HG03066 (cell line): ENCODE measurements at regions not wholly inside any gene's neighbourhood (a gene's known extent, or its start where the extent isn't known, plus 50 kb on each side); places are given as distances from the start of the nearest gene placed in this dataset.
"Not testable (repeated sequence)": the region's sequence is repeated elsewhere in the genome, so short reads cannot be mapped to it uniquely, and the experiment has no call there.

Experiments
- ATAC-seq: cut with Tn5 transposase; IDR thresholded peaks from one replicate; pipeline ENCODE4 v1.9.1; 2021; ENCODE audit warnings: low read depth; ENCODE audit not compliant: unreplicated experiment

- ATAC-seq: no peak
Observed at GRCh38 chr15:100733101-100733842, 130.9 kb downstream of the ASB7 start.

DNA sequence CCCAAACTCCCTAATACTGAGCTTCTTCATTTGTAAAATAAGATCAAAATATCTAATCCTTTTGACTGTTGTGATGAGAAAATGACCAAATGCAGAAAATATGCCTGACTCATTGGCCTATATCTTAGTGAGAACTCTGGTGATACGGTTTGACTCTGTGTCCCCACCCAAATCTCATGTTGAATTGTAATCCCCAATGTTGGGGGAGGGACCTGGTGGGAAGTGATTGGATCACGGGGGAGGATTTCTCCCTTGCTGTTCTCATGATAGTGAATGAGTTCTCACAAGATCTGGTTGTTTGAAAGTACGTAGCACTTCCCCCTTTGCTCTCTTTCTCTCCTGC, 131.4 kb downstream of the ASB7 start:
- not testable (repeated sequence) for ATAC-seq

DNA sequence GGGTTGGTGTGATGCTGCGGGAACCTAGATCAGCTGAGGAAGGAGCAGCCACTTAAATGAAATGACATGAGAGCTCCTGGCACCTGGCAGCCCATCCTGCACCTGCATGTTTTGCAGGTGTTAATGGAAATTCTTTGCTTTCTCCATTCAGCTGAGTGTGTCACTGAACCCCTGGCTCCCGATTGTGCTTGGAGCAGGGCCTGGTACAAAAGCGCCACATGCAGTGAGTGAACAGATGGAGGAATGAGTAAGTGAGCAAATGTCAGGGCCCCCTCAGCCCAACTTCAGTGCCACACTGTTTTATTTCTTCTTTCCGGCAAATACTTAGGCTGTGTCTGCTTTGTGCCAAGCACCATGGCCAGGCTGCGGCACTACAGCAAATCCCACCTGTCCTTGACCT, 132.2 kb downstream of the ASB7 start:
- no peak for ATAC-seq

GRCh38 chr15:100735129-100736053, 133.0 kb downstream of the ASB7 start:
- ATAC-seq: no peak

- no peak for ATAC-seq
Observed at GRCh38 chr15:100737214-100737613, 134.8 kb downstream of the ASB7 start.

GRCh38 chr15:100738614-100739013, 136.2 kb downstream of the ASB7 start:
- no peak for ATAC-seq

GRCh38 chr15:100740138-100740537, 137.7 kb downstream of the ASB7 start:
- no peak for ATAC-seq

GRCh38 chr15:100751585-100751984, 128.0 kb upstream of the ALDH1A3 start:
- ATAC-seq: no peak

GRCh38 chr15:100753503-100753902, 126.1 kb upstream of the ALDH1A3 start:
- ATAC-seq: no peak

- ATAC-seq: no peak
Observed at GRCh38 chr15:100757661-100758060, 122.0 kb upstream of the ALDH1A3 start.

GRCh38 chr15:100758555-100758954, 121.1 kb upstream of the ALDH1A3 start:
- no peak for ATAC-seq

- no peak for ATAC-seq
Observed at GRCh38 chr15:100759106-100759505, 120.5 kb upstream of the ALDH1A3 start.

GRCh38 chr15:100759698-100760356, 119.8 kb upstream of the ALDH1A3 start:
- ATAC-seq: no peak

DNA sequence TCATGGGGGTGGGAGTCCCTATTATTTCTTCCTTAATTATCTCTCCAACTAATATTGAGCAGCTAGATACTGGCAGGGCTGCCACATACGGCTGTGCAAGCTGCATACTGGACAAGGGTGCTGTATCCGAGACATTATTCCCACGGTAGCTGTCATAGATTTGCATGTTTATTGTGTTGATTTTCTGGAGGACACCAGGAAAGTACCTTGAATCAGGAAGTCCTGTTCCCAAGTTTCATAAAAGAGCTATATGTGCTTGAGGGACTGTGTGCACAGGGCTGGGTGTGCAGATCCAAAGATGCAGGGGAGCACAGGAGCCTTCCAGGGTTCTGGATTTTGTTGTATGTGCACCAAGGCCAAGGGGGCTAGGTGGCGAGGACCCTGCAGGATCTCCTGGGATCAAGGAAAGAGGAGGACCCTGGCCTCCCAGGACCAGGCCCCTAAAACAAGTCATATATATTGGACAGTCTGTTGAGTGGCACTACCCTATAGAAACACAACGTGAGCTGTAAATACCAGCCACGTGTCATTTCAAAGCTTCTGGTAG, 119.2 kb upstream of the ALDH1A3 start:
- ATAC-seq: no peak

GRCh38 chr15:100761290-100761935, 118.2 kb upstream of the ALDH1A3 start:
- no peak for ATAC-seq

DNA sequence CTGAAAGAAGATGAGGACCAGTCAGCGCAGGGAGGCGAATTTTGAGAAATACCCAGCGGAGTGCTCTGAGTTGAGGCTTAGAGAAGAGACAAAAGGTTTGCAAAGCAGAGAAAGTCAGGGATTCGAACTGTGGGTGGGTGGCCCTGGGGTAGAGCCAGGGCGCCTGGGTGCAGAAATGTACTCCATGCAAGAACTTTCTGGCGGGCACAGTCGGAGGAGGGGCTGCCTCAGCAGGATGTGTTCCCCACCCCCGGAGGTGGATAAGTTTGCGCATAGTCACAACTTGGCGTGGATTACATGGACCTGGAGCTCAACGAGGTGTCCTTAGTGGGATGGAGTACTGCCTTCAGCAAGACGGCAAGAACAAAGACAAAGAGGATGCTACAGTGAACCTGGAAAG, 117.3 kb upstream of the ALDH1A3 start:
- no peak for ATAC-seq

GRCh38 chr15:100762913-100763834, 116.5 kb upstream of the ALDH1A3 start:
- no peak for ATAC-seq

DNA sequence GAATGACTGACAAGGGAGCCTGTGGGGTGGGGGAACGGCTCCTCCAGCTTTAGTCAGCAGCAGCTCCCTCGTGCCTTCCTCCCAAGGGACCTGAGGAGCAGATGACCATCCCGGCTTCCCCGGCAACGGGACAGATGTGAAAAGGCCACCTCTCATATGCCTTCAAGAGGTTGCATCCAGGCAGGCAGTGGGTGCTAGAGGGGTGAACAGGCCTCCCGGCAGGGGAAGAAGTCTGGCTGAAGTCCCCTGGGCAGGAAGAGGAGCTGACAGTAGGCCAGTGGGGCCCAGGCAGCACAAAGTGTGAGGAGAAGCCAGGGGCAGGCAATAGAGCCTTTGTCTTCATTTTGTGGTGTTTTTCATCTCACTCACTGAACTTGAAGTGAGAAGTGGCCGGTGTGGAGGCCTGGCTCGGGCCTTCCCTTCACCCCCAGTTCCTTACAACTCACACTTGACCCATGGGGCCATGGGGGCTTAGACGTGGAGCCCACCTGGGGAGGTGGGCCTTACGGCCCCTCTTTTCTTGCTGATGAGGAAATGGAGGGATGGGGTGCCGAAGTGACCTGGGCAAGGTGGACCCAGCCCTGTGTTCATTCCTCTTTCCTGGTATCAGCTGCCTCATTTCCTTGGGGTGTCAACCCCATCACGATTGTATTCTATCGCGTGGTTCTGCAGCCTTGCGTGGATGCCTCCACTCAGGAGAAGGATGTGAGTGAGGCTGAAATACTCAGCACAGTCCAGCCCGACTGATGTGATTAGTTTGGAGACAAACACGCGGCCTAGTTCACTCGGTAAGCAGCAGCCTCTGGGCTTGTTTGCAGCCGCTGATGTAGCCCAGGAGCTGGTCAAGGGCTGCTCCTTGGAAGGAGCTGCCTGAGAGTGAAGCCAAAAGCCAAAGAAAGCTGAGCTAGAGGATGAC, 115.5 kb upstream of the ALDH1A3 start:
- no peak for ATAC-seq
